Ishikawa (cell line): ENCODE measurements at regions not wholly inside any gene's neighbourhood (a gene's known extent, or its start where the extent isn't known, plus 50 kb on each side); places are given as distances from the start of the nearest gene placed in this dataset.

Experiments
- CEBPB ChIP-seq: IDR thresholded peaks from 2 replicates; pipeline ENCODE4 v1.6.1; 2012
- CREB1 ChIP-seq: IDR thresholded peaks from 2 replicates; pipeline ENCODE4 v1.6.1; 2012; ENCODE audit warnings: low read depth
- EGR1 ChIP-seq: IDR thresholded peaks from 2 replicates; pipeline ENCODE4 v1.6.1; 2012
- EP300 ChIP-seq: IDR thresholded peaks from 2 replicates; pipeline ENCODE4 v1.6.1; 2012; ENCODE audit warnings: borderline replicate concordance
- FOXM1 ChIP-seq: IDR thresholded peaks from 2 replicates; pipeline ENCODE4 v1.6.1; 2012; ENCODE audit warnings: low read depth, borderline replicate concordance
- MAX ChIP-seq: IDR thresholded peaks from 2 replicates; pipeline ENCODE4 v1.6.1; 2012
- NFIC ChIP-seq: IDR thresholded peaks from 2 replicates; pipeline ENCODE4 v1.6.1; 2012
- RAD21 ChIP-seq: IDR thresholded peaks from 2 replicates; pipeline ENCODE4 v1.6.1; 2012; ENCODE audit warnings: low read depth
- TAF1 ChIP-seq: IDR thresholded peaks from 2 replicates; pipeline ENCODE4 v1.6.1; 2012; ENCODE audit warnings: low read depth, mild to moderate bottlenecking
- TCF12 ChIP-seq: IDR thresholded peaks from 2 replicates; pipeline ENCODE4 v1.6.1; 2012; ENCODE audit warnings: low read depth
- TEAD4 ChIP-seq: IDR thresholded peaks from 2 replicates; pipeline ENCODE4 v1.6.1; 2012
- YY1 ChIP-seq: IDR thresholded peaks from 2 replicates; pipeline ENCODE4 v1.6.1; 2012; ENCODE audit warnings: low read depth
- ZBTB7A ChIP-seq: IDR thresholded peaks from 2 replicates; pipeline ENCODE4 v1.6.1; 2012; ENCODE audit warnings: low read depth
- TF ChIP-seq, protein P1 (sequence below): IDR thresholded peaks from 2 replicates; pipeline ENCODE4 v1.6.1; 2012; ENCODE audit warnings: low read depth, mild to moderate bottlenecking
- TF ChIP-seq, protein P2 (sequence below): IDR thresholded peaks from 2 replicates; pipeline ENCODE4 v1.6.1; 2012

DNA sequence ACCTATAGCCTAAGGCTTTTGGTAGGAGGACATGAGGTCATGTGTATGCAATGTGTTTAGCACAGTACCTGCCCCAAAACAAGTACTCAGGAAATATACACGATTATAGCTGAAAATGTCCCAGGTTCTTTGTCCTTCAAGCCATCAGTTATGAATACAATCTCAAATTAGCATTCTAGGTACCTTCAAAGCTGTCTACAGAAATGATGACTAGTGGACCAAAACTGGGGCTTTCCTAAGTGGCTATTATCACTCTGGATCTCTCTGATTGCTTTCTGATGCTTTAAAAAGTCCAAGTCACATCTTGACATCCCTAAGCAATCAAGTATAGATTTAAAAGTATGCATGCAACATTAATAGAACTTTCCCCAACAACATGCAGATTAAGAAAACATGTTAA lies 93.0 kb upstream of the SLIT3 start:
- TF ChIP-seq CEBPB: no peak

GRCh38 chr5:169390265-169390664 lies 89.3 kb upstream of the SLIT3 start:
- no peak for TF ChIP-seq MAX

DNA sequence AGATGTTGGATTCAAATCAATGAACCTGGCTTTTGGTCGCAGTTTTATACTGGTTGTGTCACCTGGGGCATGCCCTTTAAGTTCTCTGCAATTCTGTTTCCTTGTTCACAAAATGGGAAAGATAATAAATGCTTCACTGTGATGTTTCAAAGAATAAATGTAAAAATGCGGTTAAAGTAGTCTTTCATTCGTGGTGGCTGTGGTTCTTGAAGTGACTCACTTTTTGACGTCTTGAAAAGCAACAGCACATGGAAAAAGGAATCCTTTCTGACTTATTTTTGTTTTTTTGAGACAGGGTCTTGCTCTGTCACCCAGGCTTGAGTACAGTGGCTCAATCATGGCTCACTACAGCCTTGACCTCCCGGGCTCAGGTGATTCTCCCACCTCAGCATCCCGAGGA lies 88.4 kb upstream of the SLIT3 start:
- no peak for TF ChIP-seq RAD21
- no peak for TF ChIP-seq CREB1
- TF ChIP-seq MAX: no peak
- TF ChIP-seq, protein P1, sequence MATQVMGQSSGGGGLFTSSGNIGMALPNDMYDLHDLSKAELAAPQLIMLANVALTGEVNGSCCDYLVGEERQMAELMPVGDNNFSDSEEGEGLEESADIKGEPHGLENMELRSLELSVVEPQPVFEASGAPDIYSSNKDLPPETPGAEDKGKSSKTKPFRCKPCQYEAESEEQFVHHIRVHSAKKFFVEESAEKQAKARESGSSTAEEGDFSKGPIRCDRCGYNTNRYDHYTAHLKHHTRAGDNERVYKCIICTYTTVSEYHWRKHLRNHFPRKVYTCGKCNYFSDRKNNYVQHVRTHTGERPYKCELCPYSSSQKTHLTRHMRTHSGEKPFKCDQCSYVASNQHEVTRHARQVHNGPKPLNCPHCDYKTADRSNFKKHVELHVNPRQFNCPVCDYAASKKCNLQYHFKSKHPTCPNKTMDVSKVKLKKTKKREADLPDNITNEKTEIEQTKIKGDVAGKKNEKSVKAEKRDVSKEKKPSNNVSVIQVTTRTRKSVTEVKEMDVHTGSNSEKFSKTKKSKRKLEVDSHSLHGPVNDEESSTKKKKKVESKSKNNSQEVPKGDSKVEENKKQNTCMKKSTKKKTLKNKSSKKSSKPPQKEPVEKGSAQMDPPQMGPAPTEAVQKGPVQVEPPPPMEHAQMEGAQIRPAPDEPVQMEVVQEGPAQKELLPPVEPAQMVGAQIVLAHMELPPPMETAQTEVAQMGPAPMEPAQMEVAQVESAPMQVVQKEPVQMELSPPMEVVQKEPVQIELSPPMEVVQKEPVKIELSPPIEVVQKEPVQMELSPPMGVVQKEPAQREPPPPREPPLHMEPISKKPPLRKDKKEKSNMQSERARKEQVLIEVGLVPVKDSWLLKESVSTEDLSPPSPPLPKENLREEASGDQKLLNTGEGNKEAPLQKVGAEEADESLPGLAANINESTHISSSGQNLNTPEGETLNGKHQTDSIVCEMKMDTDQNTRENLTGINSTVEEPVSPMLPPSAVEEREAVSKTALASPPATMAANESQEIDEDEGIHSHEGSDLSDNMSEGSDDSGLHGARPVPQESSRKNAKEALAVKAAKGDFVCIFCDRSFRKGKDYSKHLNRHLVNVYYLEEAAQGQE: no peak
- no peak for TF ChIP-seq YY1
- TF ChIP-seq TCF12: no peak
- no peak for TF ChIP-seq CEBPB
- no peak for TF ChIP-seq TEAD4
- TF ChIP-seq, protein P2, sequence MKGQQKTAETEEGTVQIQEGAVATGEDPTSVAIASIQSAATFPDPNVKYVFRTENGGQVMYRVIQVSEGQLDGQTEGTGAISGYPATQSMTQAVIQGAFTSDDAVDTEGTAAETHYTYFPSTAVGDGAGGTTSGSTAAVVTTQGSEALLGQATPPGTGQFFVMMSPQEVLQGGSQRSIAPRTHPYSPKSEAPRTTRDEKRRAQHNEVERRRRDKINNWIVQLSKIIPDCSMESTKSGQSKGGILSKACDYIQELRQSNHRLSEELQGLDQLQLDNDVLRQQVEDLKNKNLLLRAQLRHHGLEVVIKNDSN: no peak
- TF ChIP-seq EP300: no peak

DNA sequence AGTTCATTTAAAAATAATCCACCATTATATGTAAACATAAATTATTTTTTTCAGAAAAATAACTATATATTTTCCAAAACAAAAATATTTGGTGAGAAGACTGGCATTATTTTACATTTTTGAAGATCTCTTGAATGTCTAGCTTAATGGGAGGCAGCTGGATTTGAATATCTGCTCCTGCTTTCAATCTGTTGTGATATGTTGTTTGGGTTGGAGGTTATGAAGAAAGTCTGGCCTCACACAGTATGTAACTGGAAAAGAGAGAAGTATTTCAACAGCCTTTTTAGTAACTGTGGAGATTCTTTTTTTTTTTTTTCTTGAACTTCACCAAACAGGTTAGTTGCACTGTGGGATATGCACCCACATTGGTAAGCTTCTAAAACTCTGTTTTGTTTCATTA lies 84.7 kb upstream of the SLIT3 start:
- TF ChIP-seq TAF1: no peak
- no peak for TF ChIP-seq EGR1
- no peak for TF ChIP-seq TCF12
- no peak for TF ChIP-seq FOXM1
- no peak for TF ChIP-seq CEBPB
- TF ChIP-seq TEAD4: no peak
- TF ChIP-seq NFIC: no peak
- no peak for TF ChIP-seq CREB1
- TF ChIP-seq MAX: no peak
- no peak for TF ChIP-seq EP300
- TF ChIP-seq, protein P2: no peak
- no peak for TF ChIP-seq RAD21
- TF ChIP-seq ZBTB7A: no peak
- TF ChIP-seq, protein P1: no peak
- TF ChIP-seq YY1: no peak

- no peak for TF ChIP-seq TCF12
- no peak for TF ChIP-seq CREB1
- TF ChIP-seq FOXM1: no peak
- TF ChIP-seq CEBPB: no peak
- TF ChIP-seq, protein P2: no peak
- TF ChIP-seq TAF1: no peak
- TF ChIP-seq YY1: no peak
- no peak for TF ChIP-seq TEAD4
- no peak for TF ChIP-seq MAX
- TF ChIP-seq RAD21: no peak
- TF ChIP-seq ZBTB7A: no peak
- TF ChIP-seq EGR1: no peak
- no peak for TF ChIP-seq NFIC
- no peak for TF ChIP-seq EP300
- TF ChIP-seq, protein P1: no peak
Observed at GRCh38 chr5:169384661-169385060, 83.7 kb upstream of the SLIT3 start.
